ENCODE measurements at regions not wholly inside any gene's neighbourhood (a gene's known extent, or its start where the extent isn't known, plus 50 kb on each side); places are given as distances from the start of the nearest gene placed in this dataset.

DNA sequence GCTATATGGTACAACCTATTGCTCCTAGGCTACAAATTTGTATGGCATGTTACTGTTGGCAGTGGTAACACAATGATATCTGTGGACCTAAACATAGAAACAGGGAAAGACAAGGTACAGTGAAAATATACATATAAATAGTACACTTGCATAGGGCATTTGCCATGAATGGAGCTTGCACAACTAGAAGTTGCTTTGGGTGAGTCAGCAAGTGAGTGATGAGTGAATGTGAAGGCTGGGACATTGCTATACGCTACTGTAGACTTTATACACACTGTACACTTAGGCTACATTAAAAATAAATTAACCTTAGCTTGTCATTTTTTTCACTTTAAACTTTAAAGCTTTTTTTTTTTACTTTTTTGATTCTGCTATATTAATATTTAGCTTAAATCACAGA is 500.0 kb upstream of the SETBP1 start:
- Histone ChIP-seq H3K4me1 (ENCODE audit: control insufficient read depth, extremely low read depth, insufficient read depth, low read length) (no peaks in the 10 kb centered on the region), H3K79me2 (ENCODE audit: control insufficient read depth, insufficient read depth, low read length) (no peaks in the 10 kb centered on the region), H3K27me3 (ENCODE audit: control insufficient read depth, extremely low read depth, insufficient read depth, low read length) (no peaks in the 10 kb centered on the region), H3K4me2 (ENCODE audit: control insufficient read depth, extremely low read depth, insufficient read depth, low read depth, low read length) (no peak overlapping the region), H3K4me3 (ENCODE audit: control insufficient read depth in 2 of 3, extremely low read depth in 1 of 3, insufficient read depth in 2 of 3, low read depth in 1 of 3, low read length in 3 of 3) (no peak overlapping the region), H2AFZ (ENCODE audit: control insufficient read depth, low read length) (no peak overlapping the region), H4K20me1 (ENCODE audit: control insufficient read depth, extremely low read depth, insufficient read depth, low read length) (no peaks in the 10 kb centered on the region), H3K9me1 (ENCODE audit: control insufficient read depth, extremely low read depth, insufficient read depth, low read length) (no peaks in the 10 kb centered on the region), H3K27ac (ENCODE audit: control insufficient read depth, insufficient read depth, low read length) (no peak overlapping the region), H3K9me3 (ENCODE audit: control insufficient read depth, low read depth, low read length) (no peaks in the 10 kb centered on the region), H3K36me3 (ENCODE audit: control insufficient read depth in 2 of 2, extremely low read depth in 1 of 2, insufficient read depth in 2 of 2, low read length in 2 of 2) (no peaks in the 10 kb centered on the region), H3K9ac (ENCODE audit: control insufficient read depth, extremely low read depth, insufficient read depth, low read length) (no peak overlapping the region)
- FAIRE-seq (peak; percentile 29), DNase-seq (ENCODE audit: low read depth, low spot score) (no peak)
- TF ChIP-seq EZH2 (IDR thresholded peaks at IDR 0.05; ENCODE audit: low read length) (no peak), CTCF (optimal IDR thresholded peaks at IDR 0.05 in 1 of 3, IDR thresholded peaks at IDR 0.05 in 1 of 3, conservative IDR thresholded peaks at IDR 0.05 in 1 of 3; ENCODE audit: extremely low read depth in 1 of 3, insufficient read depth in 2 of 3, low read length in 3 of 3) (no peak)
- dilution Hi-C loops (cut with MboI; ENCODE audit: extremely low pct_ligation_motif_present, low sequenced_read_pairs), result no loop called here

GRCh38 chr18:44181951-44182747 is 498.5 kb upstream of the SETBP1 start:
- no peaks in the 10 kb centered on the region for H4K20me1 ChIP-seq (ENCODE audit: control insufficient read depth, extremely low read depth, insufficient read depth, low read length)
- no peak overlapping the region for H3K9ac ChIP-seq (ENCODE audit: control insufficient read depth, extremely low read depth, insufficient read depth, low read length)
- H2AFZ ChIP-seq (ENCODE audit: control insufficient read depth, low read length), result no peak overlapping the region
- no peaks in the 10 kb centered on the region for H3K79me2 ChIP-seq (ENCODE audit: control insufficient read depth, insufficient read depth, low read length)
- no peaks in the 10 kb centered on the region for H3K4me1 ChIP-seq (ENCODE audit: control insufficient read depth, extremely low read depth, insufficient read depth, low read length)
- no peak overlapping the region for H3K4me3 ChIP-seq (ENCODE audit: control insufficient read depth in 2 of 3, extremely low read depth in 1 of 3, insufficient read depth in 2 of 3, low read depth in 1 of 3, low read length in 3 of 3)
- dilution Hi-C loops (cut with MboI; ENCODE audit: extremely low pct_ligation_motif_present, low sequenced_read_pairs), result no loop called here
- no peaks in the 10 kb centered on the region for H3K27me3 ChIP-seq (ENCODE audit: control insufficient read depth, extremely low read depth, insufficient read depth, low read length)
- DNase-seq (ENCODE audit: low read depth, low spot score), result no peak
- FAIRE-seq, result no peak
- H3K27ac ChIP-seq (ENCODE audit: control insufficient read depth, insufficient read depth, low read length), result no peak overlapping the region
- no peaks in the 10 kb centered on the region for H3K9me3 ChIP-seq (ENCODE audit: control insufficient read depth, low read depth, low read length)
- no peaks in the 10 kb centered on the region for H3K9me1 ChIP-seq (ENCODE audit: control insufficient read depth, extremely low read depth, insufficient read depth, low read length)
- no peak for TF ChIP-seq EZH2 (IDR thresholded peaks at IDR 0.05; ENCODE audit: low read length)
- no peaks in the 10 kb centered on the region for H3K36me3 ChIP-seq (ENCODE audit: control insufficient read depth in 2 of 2, extremely low read depth in 1 of 2, insufficient read depth in 2 of 2, low read length in 2 of 2)
- H3K4me2 ChIP-seq (ENCODE audit: control insufficient read depth, extremely low read depth, insufficient read depth, low read depth, low read length), result no peak overlapping the region

- Histone ChIP-seq H3K9me3 (ENCODE audit: control insufficient read depth, low read depth, low read length) (no peaks in the 10 kb centered on the region), H3K4me2 (ENCODE audit: control insufficient read depth, extremely low read depth, insufficient read depth, low read depth, low read length) (no peak overlapping the region), H4K20me1 (ENCODE audit: control insufficient read depth, extremely low read depth, insufficient read depth, low read length) (no peaks in the 10 kb centered on the region), H3K4me3 (ENCODE audit: control insufficient read depth in 2 of 3, extremely low read depth in 1 of 3, insufficient read depth in 2 of 3, low read depth in 1 of 3, low read length in 3 of 3) (no peak overlapping the region), H2AFZ (ENCODE audit: control insufficient read depth, low read length) (no peak overlapping the region), H3K27me3 (ENCODE audit: control insufficient read depth, extremely low read depth, insufficient read depth, low read length) (no peaks in the 10 kb centered on the region), H3K9me1 (ENCODE audit: control insufficient read depth, extremely low read depth, insufficient read depth, low read length) (no peaks in the 10 kb centered on the region), H3K27ac (ENCODE audit: control insufficient read depth, insufficient read depth, low read length) (no peak overlapping the region), H3K9ac (ENCODE audit: control insufficient read depth, extremely low read depth, insufficient read depth, low read length) (no peak overlapping the region), H3K36me3 (ENCODE audit: control insufficient read depth in 2 of 2, extremely low read depth in 1 of 2, insufficient read depth in 2 of 2, low read length in 2 of 2) (no peaks in the 10 kb centered on the region), H3K79me2 (ENCODE audit: control insufficient read depth, insufficient read depth, low read length) (no peaks in the 10 kb centered on the region), H3K4me1 (ENCODE audit: control insufficient read depth, extremely low read depth, insufficient read depth, low read length) (no peaks in the 10 kb centered on the region)
- dilution Hi-C loops (cut with MboI; ENCODE audit: extremely low pct_ligation_motif_present, low sequenced_read_pairs), result no loop called here
- FAIRE-seq (no peak), DNase-seq (ENCODE audit: low read depth, low spot score) (no peak)
- TF ChIP-seq CTCF (optimal IDR thresholded peaks at IDR 0.05 in 1 of 3, IDR thresholded peaks at IDR 0.05 in 1 of 3, conservative IDR thresholded peaks at IDR 0.05 in 1 of 3; ENCODE audit: extremely low read depth in 1 of 3, insufficient read depth in 2 of 3, low read length in 3 of 3), result no peak
- no peak for TF ChIP-seq EZH2 (IDR thresholded peaks at IDR 0.05; ENCODE audit: low read length)
Observed at GRCh38 chr18:44186001-44186400, 494.7 kb upstream of the SETBP1 start.

Data from keratinocyte (primary cell).